ENCODE measurements at regions not wholly inside any gene's neighbourhood (a gene's known extent, or its start where the extent isn't known, plus 50 kb on each side); places are given as distances from the start of the nearest gene placed in this dataset.
"Not testable (repeated sequence)": the region's sequence is repeated elsewhere in the genome, so short reads cannot be mapped to it uniquely, and the experiment has no call there.

DNA sequence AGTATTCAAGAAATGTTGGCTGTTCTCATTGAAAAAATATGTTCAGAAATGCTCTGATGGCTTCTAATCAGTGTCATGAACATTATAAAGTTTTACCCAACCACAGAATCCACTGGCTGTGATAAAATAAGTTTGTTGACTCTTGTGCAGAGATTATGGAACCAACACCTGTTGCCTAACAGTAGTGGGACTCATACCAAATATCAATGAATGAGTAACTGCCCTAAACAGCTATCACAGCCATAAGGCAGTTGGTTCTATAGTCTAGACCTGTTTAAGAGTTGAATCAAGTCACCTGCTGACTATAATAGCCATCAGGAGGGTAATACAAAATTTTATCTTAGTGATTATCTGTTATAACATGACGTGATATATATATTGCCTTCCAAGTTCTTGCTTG lies 168.3 kb downstream of the ATOH1 start:
- in situ Hi-C loops (cut with HindIII; ENCODE audit: low pct_unique_long_range_greater_than_20kb, low sequenced_read_pairs) = no loop called here
- no peak for DNase-seq (ENCODE audit: low read depth, low spot score)

DNA sequence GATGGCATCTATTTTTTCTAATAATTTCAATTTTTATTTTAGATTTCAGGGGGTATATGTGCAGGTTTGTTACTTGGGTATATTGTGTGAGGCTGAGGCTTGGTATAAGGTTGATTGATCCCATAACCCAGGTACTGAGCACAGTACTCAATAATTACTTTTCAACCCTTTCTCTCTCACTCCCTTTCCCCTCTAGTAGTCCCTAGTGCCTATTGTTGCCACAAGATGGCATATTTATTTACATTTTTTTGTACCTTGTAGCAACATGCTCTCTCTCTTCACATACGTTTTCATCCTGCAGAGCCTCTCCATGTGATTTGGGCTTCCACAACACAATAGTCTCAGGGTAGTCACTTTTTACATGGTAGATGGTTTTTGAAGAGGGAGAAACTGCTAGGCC lies 172.0 kb downstream of the ATOH1 start:
- in situ Hi-C loops (cut with HindIII; ENCODE audit: low pct_unique_long_range_greater_than_20kb, low sequenced_read_pairs) = no loop called here
- no peak for DNase-seq (ENCODE audit: low read depth, low spot score)

GRCh38 chr4:94006932-94007331 lies 178.4 kb downstream of the ATOH1 start:
- DNase-seq (ENCODE audit: low read depth, low spot score) = no peak
- in situ Hi-C loops (cut with HindIII; ENCODE audit: low pct_unique_long_range_greater_than_20kb, low sequenced_read_pairs) = no loop called here

- DNase-seq (ENCODE audit: low read depth, low spot score) = no peak
- in situ Hi-C loops (cut with HindIII; ENCODE audit: low pct_unique_long_range_greater_than_20kb, low sequenced_read_pairs) = no loop called here
These were observed 182.6 kb downstream of the ATOH1 start for GRCh38 chr4:94011190-94011589.

- in situ Hi-C loops (cut with HindIII; ENCODE audit: low pct_unique_long_range_greater_than_20kb, low sequenced_read_pairs) = no loop called here
- no peak for DNase-seq (ENCODE audit: low read depth, low spot score)
These were observed 186.1 kb downstream of the ATOH1 start for GRCh38 chr4:94014484-94015136.

DNA sequence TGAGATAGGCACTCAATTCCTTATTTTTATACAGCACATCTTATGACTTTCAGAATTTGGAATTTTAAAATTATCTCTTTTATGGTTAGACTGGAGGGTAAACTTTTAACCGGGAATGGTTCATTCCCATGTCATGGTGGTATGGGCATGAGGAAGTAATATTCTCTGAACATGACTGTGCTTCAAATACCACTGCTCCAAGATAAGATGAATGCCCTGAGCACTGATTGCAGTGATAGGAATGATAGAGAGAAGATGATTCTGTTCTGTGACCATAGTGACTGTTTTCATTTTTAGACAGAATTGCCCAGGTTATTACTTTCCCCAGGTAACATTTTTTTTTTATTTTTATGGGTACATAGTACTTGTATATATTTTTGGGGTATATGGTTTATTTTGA lies 187.4 kb downstream of the ATOH1 start:
- in situ Hi-C loops (cut with HindIII; ENCODE audit: low pct_unique_long_range_greater_than_20kb, low sequenced_read_pairs) = no loop called here
- no peak for DNase-seq (ENCODE audit: low read depth, low spot score)

DNA sequence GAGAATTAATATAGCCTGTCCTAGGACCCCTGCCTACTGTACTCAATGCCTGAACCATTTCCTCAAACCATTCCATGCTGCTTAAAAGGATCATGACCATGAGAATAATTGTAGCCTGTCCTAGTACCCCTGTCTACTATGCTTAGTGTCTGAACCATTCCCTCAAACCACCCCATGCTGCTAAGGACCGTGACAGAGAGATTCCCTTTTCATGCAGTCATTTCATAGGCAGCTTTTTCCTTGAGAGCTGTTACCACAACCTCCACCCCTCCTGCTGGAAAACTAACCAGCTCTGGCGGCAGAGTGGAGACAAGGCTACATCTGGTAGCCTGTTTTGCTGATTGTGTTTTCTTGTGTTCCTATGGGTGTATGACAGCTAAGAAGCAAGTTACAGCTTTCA lies 174.9 kb upstream of the SMARCAD1 start:
- DNase-seq (ENCODE audit: low read depth, low spot score) = peak; percentile 13
- in situ Hi-C loops (cut with HindIII; ENCODE audit: low pct_unique_long_range_greater_than_20kb, low sequenced_read_pairs) = no loop called here

DNA sequence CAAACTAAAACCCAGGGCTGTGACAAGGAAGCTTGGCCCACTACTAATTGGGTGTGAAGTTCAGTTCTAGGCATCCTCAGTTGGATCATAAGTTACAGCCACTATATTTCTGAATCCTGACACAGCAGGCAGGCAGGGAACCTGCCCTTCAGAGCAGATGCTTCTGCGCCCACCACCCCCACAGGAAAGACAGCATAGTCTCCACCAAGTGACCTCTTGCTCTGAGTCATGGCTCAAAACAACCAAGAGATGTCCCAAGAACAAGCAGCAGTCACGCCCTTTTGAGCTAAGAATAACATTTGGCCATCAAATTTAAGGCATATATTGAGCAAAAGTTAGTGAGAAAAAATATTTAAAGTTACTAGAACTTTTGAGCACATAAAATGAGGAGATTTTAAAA lies 170.7 kb upstream of the SMARCAD1 start:
- no peak for DNase-seq (ENCODE audit: low read depth, low spot score)
- in situ Hi-C loops (cut with HindIII; ENCODE audit: low pct_unique_long_range_greater_than_20kb, low sequenced_read_pairs) = no loop called here

DNA sequence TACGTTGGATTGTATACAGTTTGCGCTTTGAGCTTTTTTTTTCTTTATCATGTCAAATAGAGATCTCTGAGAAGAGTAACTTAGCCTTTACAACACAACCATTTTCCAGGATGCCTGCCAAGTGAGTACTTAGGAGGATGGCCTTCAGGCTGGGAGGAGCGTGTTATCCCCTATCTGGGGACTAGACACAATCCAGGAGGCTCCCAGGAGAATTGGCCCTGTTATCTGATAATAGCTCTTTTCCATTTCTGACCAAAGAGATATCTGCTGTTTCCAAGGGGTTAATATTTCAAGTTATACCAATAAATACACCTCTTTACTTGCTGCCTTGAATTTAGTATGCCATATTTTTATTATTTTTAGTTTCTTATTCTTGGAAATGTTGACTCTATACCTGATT lies 169.5 kb upstream of the SMARCAD1 start:
- no peak for DNase-seq (ENCODE audit: low read depth, low spot score)
- in situ Hi-C loops (cut with HindIII; ENCODE audit: low pct_unique_long_range_greater_than_20kb, low sequenced_read_pairs) = no loop called here

DNA sequence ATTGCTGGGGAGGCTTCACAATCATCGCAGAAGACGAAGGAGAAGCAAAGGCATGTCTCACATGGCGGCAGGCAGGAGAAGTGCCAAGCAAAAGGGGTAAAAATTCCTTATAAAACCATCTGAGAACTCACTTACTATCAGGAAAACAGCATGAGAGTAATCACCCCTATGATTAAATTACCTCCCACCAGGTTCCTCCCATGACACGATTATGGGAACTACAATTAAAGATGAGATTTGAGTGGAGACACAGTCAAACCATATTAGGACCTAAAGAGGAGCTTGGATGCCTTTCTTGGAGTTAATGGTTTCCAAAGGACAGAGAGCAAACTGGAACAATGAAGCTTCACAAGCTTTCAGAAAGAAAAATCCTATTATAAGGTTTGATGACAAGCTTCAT lies 168.4 kb upstream of the SMARCAD1 start:
- in situ Hi-C loops (cut with HindIII; ENCODE audit: low pct_unique_long_range_greater_than_20kb, low sequenced_read_pairs) = no loop called here
- DNase-seq (ENCODE audit: low read depth, low spot score) = no peak

DNA sequence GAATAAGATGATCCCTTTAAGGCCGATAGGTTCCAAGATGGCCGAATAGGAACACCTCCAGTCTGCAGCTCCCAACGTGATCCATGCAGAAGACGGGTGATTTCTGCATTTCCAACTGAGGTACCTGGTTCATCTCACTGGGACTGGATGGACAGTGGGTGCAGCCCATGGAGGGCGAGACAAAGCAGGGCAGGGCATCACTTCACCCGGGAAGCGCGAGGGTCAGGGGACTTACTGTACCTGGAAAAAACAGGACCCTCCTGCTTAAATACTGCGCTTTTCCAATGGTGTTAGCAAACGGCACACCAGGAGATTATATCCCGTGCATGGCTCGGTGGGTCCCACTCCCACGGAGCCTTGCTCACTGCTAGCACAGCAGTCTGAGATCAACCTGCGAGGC lies 163.2 kb upstream of the SMARCAD1 start:
- in situ Hi-C loops (cut with HindIII; ENCODE audit: low pct_unique_long_range_greater_than_20kb, low sequenced_read_pairs); DNase-seq (ENCODE audit: low read depth, low spot score): not testable (repeated sequence)

GRCh38 chr4:94063084-94063483 lies 144.6 kb upstream of the SMARCAD1 start:
- DNase-seq (ENCODE audit: low read depth, low spot score) = no peak
- in situ Hi-C loops (cut with HindIII; ENCODE audit: low pct_unique_long_range_greater_than_20kb, low sequenced_read_pairs) = no loop called here

DNA sequence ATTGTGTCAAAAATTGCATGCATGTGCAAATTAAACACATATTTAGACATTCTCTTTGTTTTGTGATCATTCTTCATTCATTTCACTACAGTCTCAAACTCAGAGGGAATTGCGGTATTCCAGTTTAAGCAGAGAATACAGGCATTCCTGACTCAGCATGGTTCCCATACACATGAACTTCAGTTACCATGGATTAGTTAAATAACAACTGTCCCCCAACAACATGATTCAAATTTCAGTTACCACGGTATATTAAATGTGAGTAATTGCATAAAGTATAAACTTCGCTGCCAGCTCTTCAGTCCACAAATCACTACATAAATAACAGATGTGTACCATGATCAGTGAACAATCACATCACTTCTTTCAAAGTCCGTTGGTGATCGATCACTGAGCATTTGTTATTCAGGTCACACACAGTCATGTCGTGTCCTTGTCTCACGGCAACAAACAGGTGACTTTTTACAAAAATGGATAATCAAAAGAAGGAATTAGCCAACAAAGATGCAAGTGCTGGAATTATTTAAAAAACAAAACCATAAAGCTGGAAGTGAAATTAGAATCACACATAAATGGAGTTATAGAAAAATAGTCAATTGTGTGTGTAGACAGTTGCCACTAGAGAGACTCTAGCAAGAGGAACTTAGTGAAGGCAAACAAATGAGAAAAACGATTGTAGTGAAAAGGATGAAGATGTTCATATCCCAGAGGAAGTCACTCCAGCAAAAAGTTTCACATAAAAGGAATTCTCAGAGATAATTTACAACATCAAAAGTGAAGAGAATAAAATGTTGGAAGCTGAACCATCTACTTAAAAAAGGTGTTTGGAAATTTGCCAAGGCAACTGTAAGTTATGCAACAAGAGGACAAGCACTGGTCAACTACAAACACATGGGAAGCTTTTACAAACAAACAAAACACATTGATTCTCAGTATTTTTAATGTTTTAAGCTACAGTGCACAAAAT lies 138.6 kb upstream of the SMARCAD1 start:
- no peak for DNase-seq (ENCODE audit: low read depth, low spot score)
- in situ Hi-C loops (cut with HindIII; ENCODE audit: low pct_unique_long_range_greater_than_20kb, low sequenced_read_pairs) = no loop called here

- no peak for DNase-seq (ENCODE audit: low read depth, low spot score)
- in situ Hi-C loops (cut with HindIII; ENCODE audit: low pct_unique_long_range_greater_than_20kb, low sequenced_read_pairs) = no loop called here
These were observed 131.2 kb upstream of the SMARCAD1 start for GRCh38 chr4:94076498-94076897.

DNA sequence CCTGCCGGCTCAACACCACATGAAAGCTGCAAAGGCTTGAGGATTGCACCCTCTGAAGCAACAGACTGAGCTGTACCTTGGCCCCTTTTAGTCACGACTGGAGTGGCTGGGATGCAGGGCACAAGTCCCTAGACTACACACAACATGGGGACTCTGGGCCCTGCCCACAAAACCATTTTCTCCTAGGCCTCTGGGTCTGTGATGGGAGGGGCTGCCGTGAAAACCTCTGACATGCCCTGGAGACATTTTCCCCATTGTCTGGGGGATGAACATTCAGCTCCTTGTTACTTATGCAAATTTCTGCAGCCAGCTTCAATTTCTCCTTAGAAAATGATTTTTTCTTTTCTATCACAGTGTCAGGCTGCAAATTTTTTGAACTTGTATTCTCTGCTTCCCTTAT lies 123.5 kb upstream of the SMARCAD1 start:
- no peak for DNase-seq (ENCODE audit: low read depth, low spot score)
- in situ Hi-C loops (cut with HindIII; ENCODE audit: low pct_unique_long_range_greater_than_20kb, low sequenced_read_pairs) = no loop called here

GRCh38 chr4:94099141-94099540 lies 108.5 kb upstream of the SMARCAD1 start:
- DNase-seq (ENCODE audit: low read depth, low spot score); in situ Hi-C loops (cut with HindIII; ENCODE audit: low pct_unique_long_range_greater_than_20kb, low sequenced_read_pairs): not testable (repeated sequence)

DNA sequence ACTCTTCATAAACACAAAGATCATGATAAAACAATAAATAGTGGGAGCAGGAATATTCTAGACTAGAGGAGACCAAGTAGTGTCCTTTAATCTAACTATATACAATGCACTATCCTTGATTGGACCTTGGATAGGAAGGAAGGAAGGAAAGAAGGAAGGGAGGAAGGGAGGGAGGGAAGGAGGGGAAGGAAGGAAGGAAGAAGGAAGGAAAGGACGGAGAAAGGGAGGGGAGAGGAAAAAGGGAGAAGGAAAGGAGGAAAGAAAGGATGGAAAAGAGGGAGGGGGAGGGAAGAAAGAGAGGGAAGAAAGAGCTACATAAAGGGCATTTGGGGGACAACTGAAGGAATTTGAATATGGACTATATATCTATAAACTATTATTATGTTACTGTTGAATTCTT lies 95.0 kb upstream of the SMARCAD1 start:
- in situ Hi-C loops (cut with HindIII; ENCODE audit: low pct_unique_long_range_greater_than_20kb, low sequenced_read_pairs) = no loop called here
- DNase-seq (ENCODE audit: low read depth, low spot score) = no peak

DNA sequence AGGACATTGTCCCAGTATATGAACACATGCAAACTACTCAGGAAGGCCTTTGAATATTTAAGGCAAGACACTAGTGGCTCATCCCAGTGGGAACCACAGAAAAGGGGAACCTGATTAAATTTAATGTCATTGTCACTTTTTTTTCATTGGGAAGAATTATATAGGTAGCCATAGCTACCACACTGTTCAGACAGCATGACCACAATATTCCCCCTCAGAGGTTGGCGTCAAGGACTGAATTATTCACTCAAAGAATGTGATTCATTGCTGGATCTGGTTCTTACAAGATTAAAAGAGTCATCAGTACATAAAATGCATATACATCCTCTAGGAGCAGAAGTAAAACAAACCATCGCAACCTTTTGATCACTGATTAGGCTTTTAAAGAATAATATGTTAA lies 92.0 kb upstream of the SMARCAD1 start:
- DNase-seq (ENCODE audit: low read depth, low spot score) = no peak
- in situ Hi-C loops (cut with HindIII; ENCODE audit: low pct_unique_long_range_greater_than_20kb, low sequenced_read_pairs) = no loop called here

GRCh38 chr4:94116842-94117241 lies 90.8 kb upstream of the SMARCAD1 start:
- DNase-seq (ENCODE audit: low read depth, low spot score) = no peak
- in situ Hi-C loops (cut with HindIII; ENCODE audit: low pct_unique_long_range_greater_than_20kb, low sequenced_read_pairs) = no loop called here
